ENCODE measurements at regions not wholly inside any gene's neighbourhood (a gene's known extent, or its start where the extent isn't known, plus 50 kb on each side); places are given as distances from the start of the nearest gene placed in this dataset.

GRCh38 chr5:61653807-61654580 is 321.9 kb downstream of the ZSWIM6 start:
- no peak for DNase-seq (ENCODE audit: low read depth)

DNA sequence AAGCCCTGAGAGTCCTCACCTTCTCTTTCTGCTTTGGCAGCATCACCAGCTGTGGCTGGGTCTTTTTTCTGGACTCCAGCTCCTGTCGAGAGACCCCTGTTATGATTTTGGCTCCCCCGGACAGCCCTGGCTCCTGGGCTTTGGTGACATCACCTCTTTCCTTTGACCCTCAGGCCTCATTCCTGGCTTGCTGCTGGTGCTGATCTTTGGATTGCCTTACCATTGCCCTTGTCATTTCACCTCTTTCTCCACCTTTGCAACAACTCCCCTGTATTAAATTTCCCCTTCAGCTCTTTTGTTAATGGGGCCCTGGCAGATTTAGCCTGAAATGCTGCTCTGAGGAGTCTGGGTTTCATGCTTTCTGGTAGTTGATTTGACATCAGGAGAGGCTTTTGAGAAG is 322.8 kb downstream of the ZSWIM6 start:
- DNase-seq (ENCODE audit: low read depth), result no peak

DNA sequence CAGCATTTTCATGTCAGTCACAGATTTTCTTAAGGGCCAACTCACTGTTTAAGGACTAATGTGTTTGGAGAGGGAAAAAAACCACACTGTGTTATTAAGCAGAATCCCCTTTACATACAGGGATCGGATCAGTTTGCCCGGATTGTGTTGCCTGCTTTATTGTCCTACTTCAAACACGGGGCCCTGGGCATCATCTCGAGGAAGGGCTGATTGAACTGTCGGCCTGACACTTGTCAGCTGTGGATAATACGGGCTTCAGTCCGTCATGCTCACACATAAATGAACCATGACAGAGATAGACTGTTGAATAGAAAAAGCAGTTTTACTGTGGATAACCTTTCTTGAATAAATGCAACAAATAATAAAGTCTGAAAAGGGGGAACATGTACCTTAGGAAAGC is 325.0 kb downstream of the ZSWIM6 start:
- DNase-seq (ENCODE audit: low read depth), result no peak

- DNase-seq (ENCODE audit: low read depth), result no peak
Measured at GRCh38 chr5:61657686-61658085, 325.6 kb downstream of the ZSWIM6 start.

DNA sequence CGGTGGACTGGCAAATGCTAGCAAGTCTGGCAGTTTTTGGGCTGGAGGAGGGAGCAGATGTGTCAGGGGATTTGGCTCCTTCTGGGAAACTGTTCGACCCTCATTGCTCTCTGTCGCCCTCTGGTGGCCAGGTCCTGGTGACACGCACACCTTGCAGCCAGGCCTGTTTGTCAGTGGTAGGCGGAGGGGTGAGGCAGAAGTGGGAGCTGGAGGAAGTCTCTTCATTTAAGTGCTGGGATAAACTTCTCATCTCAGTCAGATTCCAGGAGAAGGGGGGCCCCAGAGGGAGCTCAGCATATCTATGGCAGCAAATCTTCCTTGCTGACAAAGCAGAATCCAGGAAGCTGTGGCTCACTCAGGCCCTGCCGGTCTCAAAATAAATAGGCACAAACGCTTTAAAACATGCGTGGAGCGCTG is 326.5 kb downstream of the ZSWIM6 start:
- DNase-seq (ENCODE audit: low read depth), result peak; percentile 43

GRCh38 chr5:61659221-61659696 is 327.2 kb downstream of the ZSWIM6 start:
- DNase-seq (ENCODE audit: low read depth), result no peak

DNA sequence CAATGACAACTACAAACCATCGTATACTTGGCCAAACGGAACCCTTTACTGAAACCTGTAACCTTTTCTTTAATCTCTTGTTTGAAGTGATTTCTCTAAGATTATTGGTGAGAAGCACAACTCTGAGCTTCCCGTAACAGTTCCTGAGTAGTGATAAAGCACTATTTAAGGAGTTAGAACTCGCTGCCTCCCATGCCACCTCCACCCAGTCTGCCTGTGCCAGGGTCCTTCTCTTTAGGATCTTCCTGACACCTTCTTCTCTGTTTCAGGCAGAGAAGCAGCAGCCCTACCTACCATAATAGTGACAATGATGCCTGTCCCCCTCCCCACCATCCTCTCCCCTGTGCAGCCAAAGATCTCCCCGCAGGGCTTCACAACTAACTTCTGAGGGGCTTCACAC is 330.6 kb downstream of the ZSWIM6 start:
- DNase-seq (ENCODE audit: low read depth), result no peak

DNA sequence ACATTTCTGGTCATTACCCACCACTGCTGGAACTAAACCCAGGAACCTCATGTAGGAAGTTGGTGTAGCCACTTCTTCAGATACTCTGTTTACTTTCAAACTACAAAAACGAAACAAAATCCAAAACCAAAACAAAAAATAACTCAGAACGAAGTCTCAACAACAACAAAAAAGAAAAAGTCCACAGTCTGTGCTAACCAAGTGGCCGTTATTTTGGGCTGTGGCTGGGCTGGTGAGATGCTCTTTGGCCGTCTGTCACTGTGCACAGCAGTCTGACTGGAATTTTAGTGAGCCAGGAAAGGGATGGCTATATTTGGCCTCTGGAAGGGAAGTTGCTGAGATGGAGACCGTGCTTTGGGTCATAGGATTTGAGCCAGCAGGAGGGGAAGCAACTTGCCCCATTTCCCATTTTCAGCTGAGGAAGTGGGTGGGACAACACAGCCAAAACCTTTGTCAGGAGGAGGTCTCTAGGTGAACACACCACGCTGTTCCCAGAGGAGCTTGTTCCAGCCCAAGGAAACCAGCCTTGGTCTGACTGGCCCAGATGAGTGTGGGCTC is 334.1 kb downstream of the ZSWIM6 start:
- DNase-seq (ENCODE audit: low read depth), result no peak

- no peak for DNase-seq (ENCODE audit: low read depth)
Measured at GRCh38 chr5:61667525-61668218, 335.6 kb downstream of the ZSWIM6 start.

GRCh38 chr5:61669531-61669930 is 337.5 kb downstream of the ZSWIM6 start:
- DNase-seq (ENCODE audit: low read depth), result no peak

- no peak for DNase-seq (ENCODE audit: low read depth)
Measured at GRCh38 chr5:61670941-61671340, 338.9 kb downstream of the ZSWIM6 start.

- DNase-seq (ENCODE audit: low read depth), result no peak
Measured at GRCh38 chr5:61673007-61673735, 341.1 kb downstream of the ZSWIM6 start.

DNA sequence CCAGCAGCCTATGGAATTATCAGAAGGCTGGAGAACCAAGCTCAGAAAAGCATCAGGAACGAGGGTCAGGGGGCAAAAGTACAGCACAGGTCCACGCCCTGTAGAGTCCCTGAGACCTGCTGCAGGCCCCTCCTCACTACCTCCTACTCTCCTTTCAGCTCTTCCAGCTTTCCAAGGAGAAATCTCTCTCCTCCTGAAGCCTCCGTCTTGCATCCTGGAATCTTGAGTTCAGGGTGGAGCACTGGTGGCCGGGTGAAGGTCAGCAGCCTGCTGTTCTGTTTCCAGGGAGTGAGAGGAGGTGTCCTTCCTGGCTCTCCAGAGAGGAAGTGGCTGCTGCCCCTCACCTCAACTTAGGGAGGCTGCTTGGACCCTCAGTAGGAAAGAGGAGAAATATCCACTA is 342.3 kb downstream of the ZSWIM6 start:
- no peak for DNase-seq (ENCODE audit: low read depth)

- DNase-seq (ENCODE audit: low read depth), result no peak
Measured at GRCh38 chr5:61675015-61675692, 343.1 kb downstream of the ZSWIM6 start.

DNA sequence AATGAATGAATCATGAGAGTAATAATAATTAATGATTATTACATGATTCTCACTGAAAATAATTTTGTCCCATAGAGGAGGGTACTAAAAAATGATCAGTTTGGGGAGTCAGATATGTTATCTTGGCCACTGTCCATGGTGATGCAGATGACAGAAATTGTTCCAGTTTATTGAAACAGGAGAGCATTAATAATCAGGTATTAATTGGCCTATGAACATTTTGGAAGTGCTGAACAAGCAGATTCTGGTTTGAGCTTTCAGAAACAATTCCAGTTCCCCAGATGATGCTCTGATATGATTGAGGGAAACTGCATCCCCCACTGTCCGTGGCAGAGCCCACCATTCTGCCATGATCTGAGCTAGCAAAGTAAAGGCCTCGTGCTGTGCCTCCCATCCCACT is 345.2 kb downstream of the ZSWIM6 start:
- DNase-seq (ENCODE audit: low read depth), result no peak

- DNase-seq (ENCODE audit: low read depth), result no peak
Measured at GRCh38 chr5:61678966-61679365, 346.9 kb downstream of the ZSWIM6 start.

DNA sequence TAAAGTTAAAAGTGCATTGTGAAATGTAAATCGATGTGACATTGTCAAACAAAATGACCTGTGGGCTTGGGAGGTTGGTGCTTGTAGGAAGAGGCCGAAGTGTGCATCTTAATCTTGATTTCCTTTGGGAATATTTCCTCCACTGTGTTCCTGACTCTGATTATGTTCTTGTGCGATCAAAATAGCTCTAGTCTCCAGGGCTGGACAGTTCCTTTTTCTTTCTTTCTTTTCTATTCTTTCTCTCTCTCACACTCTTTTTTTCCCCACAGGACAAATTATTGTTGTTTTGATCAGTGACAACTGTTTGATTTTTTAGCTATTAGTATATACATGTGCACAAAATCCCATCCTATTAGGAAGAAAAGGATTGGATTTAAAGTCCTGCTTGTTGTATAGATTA is 347.5 kb downstream of the ZSWIM6 start:
- DNase-seq (ENCODE audit: low read depth), result no peak

GRCh38 chr5:61680247-61680646 is 348.2 kb downstream of the ZSWIM6 start:
- DNase-seq (ENCODE audit: low read depth), result no peak

DNA sequence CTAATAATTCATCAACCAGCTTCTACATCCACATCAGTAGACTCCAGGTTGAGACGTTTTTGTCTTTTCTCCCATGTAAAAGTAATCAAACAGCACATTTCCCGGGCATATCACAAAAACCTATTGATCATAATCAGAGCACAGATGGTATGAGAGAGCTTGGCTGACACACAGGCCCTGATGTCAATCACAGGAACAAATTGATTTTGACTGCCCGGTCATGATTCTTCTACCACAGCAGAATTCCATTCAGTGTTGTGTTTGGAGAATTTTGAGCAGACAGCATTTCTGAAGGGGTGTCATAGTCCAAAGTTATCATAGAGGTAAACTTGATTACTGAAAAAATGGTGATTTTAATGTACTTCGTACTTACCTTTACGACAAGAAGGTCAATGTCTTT is 351.1 kb downstream of the ZSWIM6 start:
- DNase-seq (ENCODE audit: low read depth), result no peak

- no peak for DNase-seq (ENCODE audit: low read depth)
Measured at GRCh38 chr5:61683926-61684325, 351.9 kb downstream of the ZSWIM6 start.

DNA sequence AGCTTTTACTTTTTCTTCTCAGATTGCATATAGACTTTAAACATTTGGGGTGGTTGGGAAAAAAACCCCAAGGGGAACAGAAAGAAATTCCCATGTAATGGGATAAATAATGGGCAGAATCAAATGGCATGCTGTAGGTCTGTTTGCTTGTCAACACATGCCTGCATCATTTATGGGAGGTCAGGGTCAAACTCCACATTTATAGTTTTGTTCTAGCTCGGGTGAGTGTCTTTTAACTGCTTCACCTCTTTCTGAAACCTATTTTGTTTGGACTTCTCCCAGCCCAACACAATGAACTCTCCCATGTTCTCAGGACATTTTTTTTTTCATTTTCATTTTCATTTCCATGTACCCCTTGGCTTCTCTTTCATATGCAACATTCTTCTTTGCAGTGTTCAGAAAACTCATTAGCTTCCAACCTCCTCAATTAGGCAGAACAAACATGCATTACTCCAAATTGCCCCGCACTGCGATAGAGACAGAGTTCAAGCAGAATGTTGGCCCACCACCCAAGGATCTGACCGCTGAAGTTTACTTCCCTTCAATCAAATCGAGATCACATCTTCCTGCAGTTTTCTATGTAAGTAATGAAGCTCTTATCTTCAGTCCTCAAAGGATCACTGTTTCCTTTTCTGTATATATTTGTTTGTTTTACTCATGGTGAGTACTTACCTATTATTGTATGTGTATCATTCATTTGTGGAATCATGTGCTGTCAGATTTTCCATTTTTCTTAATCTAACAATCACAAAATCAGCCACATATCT is 354.6 kb downstream of the ZSWIM6 start:
- no peak for DNase-seq (ENCODE audit: low read depth)
